ENCODE measurements at regions not wholly inside any gene's neighbourhood (a gene's known extent, or its start where the extent isn't known, plus 50 kb on each side); places are given as distances from the start of the nearest gene placed in this dataset.
"Not testable (repeated sequence)": the region's sequence is repeated elsewhere in the genome, so short reads cannot be mapped to it uniquely, and the experiment has no call there.

GRCh38 chr17:71511266-71511995, 609.4 kb upstream of the SOX9 start:
- no peak for DNase-seq (ENCODE audit: low read depth)

GRCh38 chr17:71513725-71514124, 607.1 kb upstream of the SOX9 start:
- DNase-seq (ENCODE audit: low read depth), result not testable (repeated sequence)

GRCh38 chr17:71516149-71516548, 604.7 kb upstream of the SOX9 start:
- no peak for DNase-seq (ENCODE audit: low read depth)

GRCh38 chr17:71519285-71519684, 601.5 kb upstream of the SOX9 start:
- peak; percentile 66 for DNase-seq (ENCODE audit: low read depth)

- DNase-seq (ENCODE audit: low read depth), result no peak
Measured at GRCh38 chr17:71521724-71522123, 599.1 kb upstream of the SOX9 start.

GRCh38 chr17:71522383-71522782, 598.4 kb upstream of the SOX9 start:
- DNase-seq (ENCODE audit: low read depth), result peak; percentile 18

GRCh38 chr17:71527311-71527710, 593.5 kb upstream of the SOX9 start:
- DNase-seq (ENCODE audit: low read depth), result peak; percentile 32

GRCh38 chr17:71528210-71528609, 592.6 kb upstream of the SOX9 start:
- DNase-seq (ENCODE audit: low read depth), result no peak

GRCh38 chr17:71530248-71530647, 590.6 kb upstream of the SOX9 start:
- DNase-seq (ENCODE audit: low read depth), result peak; percentile 48

- DNase-seq (ENCODE audit: low read depth), result no peak
Measured at GRCh38 chr17:71535321-71535720, 585.5 kb upstream of the SOX9 start.

GRCh38 chr17:71546419-71546818, 574.4 kb upstream of the SOX9 start:
- DNase-seq (ENCODE audit: low read depth), result no peak

GRCh38 chr17:71547904-71548303, 572.9 kb upstream of the SOX9 start:
- no peak for DNase-seq (ENCODE audit: low read depth)

GRCh38 chr17:71548540-71549190, 572.2 kb upstream of the SOX9 start:
- peak; percentile 51 for DNase-seq (ENCODE audit: low read depth)

GRCh38 chr17:71550675-71551074, 570.1 kb upstream of the SOX9 start:
- DNase-seq (ENCODE audit: low read depth), result no peak

- no peak for DNase-seq (ENCODE audit: low read depth)
Measured at GRCh38 chr17:71553381-71553780, 567.4 kb upstream of the SOX9 start.

GRCh38 chr17:71558901-71559300, 561.9 kb upstream of the SOX9 start:
- DNase-seq (ENCODE audit: low read depth), result no peak

GRCh38 chr17:71572343-71572742, 548.5 kb upstream of the SOX9 start:
- no peak for DNase-seq (ENCODE audit: low read depth)

- peak; percentile 4 for DNase-seq (ENCODE audit: low read depth)
Measured at GRCh38 chr17:71578446-71578845, 542.4 kb upstream of the SOX9 start.

GRCh38 chr17:71580220-71580619, 540.6 kb upstream of the SOX9 start:
- DNase-seq (ENCODE audit: low read depth), result no peak

GRCh38 chr17:71585540-71585939, 535.3 kb upstream of the SOX9 start:
- DNase-seq (ENCODE audit: low read depth), result no peak

GRCh38 chr17:71592431-71592830, 528.4 kb upstream of the SOX9 start:
- DNase-seq (ENCODE audit: low read depth), result no peak

GRCh38 chr17:71593078-71593477, 527.7 kb upstream of the SOX9 start:
- DNase-seq (ENCODE audit: low read depth), result no peak

GRCh38 chr17:71599583-71599982, 521.2 kb upstream of the SOX9 start:
- not testable (repeated sequence) for DNase-seq (ENCODE audit: low read depth)

Measured in HT1080 (cell line).